GM23248 (cell line): ENCODE measurements at regions not wholly inside any gene's neighbourhood (a gene's known extent, or its start where the extent isn't known, plus 50 kb on each side); places are given as distances from the start of the nearest gene placed in this dataset.
"Not testable (repeated sequence)": the region's sequence is repeated elsewhere in the genome, so short reads cannot be mapped to it uniquely, and the experiment has no call there.

Experiments
- DNase-seq: peaks from one replicate; pipeline ENCODE4 v3.0.0-alpha.2; 2015
- H2AFZ ChIP-seq: fragments of 200-600 bp; sonication (generic); 2 replicates; pipeline ENCODE4 v1.6.1; 2016; ENCODE audit warnings: antibody characterized with exemption
- H3F3A ChIP-seq: fragments of 200-600 bp; sonication (generic); 2 replicates; pipeline ENCODE4 v1.6.1; 2016; ENCODE audit warnings: mild to moderate bottlenecking, antibody characterized with exemption, mixed run types; ENCODE audit not compliant: insufficient read depth
- H3K27ac ChIP-seq: fragments of 200-600 bp; sonication (generic); 2 replicates; pipeline ENCODE4 v1.5.1; 2016; ENCODE audit warnings: mild to moderate bottlenecking
- H3K27me3 ChIP-seq: fragments of 200-600 bp; sonication (generic); replicated peaks from 2 replicates; pipeline ENCODE4 v1.6.1; 2016; ENCODE audit warnings: mild to moderate bottlenecking; ENCODE audit not compliant: insufficient read depth
- H3K36me3 ChIP-seq: fragments of 200-600 bp; sonication (generic); 2 replicates; pipeline ENCODE4 v1.6.1; 2016; ENCODE audit warnings: low read depth, mild to moderate bottlenecking
- H3K4me1 ChIP-seq: fragments of 200-600 bp; sonication (generic); 2 replicates; pipeline ENCODE4 v1.6.1; 2016; ENCODE audit warnings: mild to moderate bottlenecking; ENCODE audit not compliant: insufficient read depth
- H3K4me2 ChIP-seq: fragments of 200-600 bp; sonication (generic); one replicate; pipeline ENCODE4 v1.6.1; 2016; ENCODE audit warnings: mild to moderate bottlenecking; ENCODE audit not compliant: unreplicated experiment
- H3K4me3 ChIP-seq: fragments of 200-600 bp; sonication (generic); 2 replicates; pipeline ENCODE4 v1.5.1; 2016; ENCODE audit warnings: mild to moderate bottlenecking
- H3K79me2 ChIP-seq: fragments of 200-600 bp; sonication (generic); 2 replicates; pipeline ENCODE4 v1.6.1; 2016; ENCODE audit warnings: mild to moderate bottlenecking; ENCODE audit not compliant: insufficient read depth
- H3K9ac ChIP-seq: fragments of 200-600 bp; sonication (generic); 2 replicates; pipeline ENCODE4 v1.6.1; 2016; ENCODE audit warnings: mild to moderate bottlenecking
- H3K9me2 ChIP-seq: fragments of 200-600 bp; sonication (generic); 2 replicates; pipeline ENCODE4 v1.6.1; 2016; ENCODE audit warnings: mixed run types, mild to moderate bottlenecking, moderate library complexity; ENCODE audit not compliant: insufficient read depth
- H3K9me3 ChIP-seq: fragments of 200-600 bp; sonication (generic); one replicate; pipeline ENCODE4 v1.6.1; 2017; ENCODE audit warnings: low read depth
- H4K20me1 ChIP-seq: fragments of 200-600 bp; sonication (generic); 2 replicates; pipeline ENCODE4 v1.6.0; 2016; ENCODE audit not compliant: insufficient read depth
- EZH2 ChIP-seq: fragments of 200-600 bp; sonication (generic); IDR thresholded peaks from 2 replicates; pipeline ENCODE4 v1.6.1; 2018; ENCODE audit warnings: antibody characterized with exemption, mild to moderate bottlenecking; ENCODE audit not compliant: insufficient read depth, poor library complexity, severe bottlenecking
- EZH2phosphoT487 ChIP-seq: fragments of 200-600 bp; sonication (generic); IDR thresholded peaks from 2 replicates; pipeline ENCODE4 v1.6.1; 2018; ENCODE audit warnings: antibody characterized with exemption, moderate library complexity, mild to moderate bottlenecking, low read depth; ENCODE audit not compliant: insufficient read depth
- WGBS, 2 experiments: methylation state at CpG; one replicate each; pipeline ENCODE4 v1.1.6; 2015 to 2017; ENCODE audit warnings: low lambda C conversion rate in 2 of 2, low coverage in 1 of 2; ENCODE audit errors: missing lambda C conversion rate in 2 of 2; 5-methylcytosine and 5-hydroxymethylcytosine counted together
- in situ Hi-C: fragments of 300-500 bp; cut with MboI; formaldehyde crosslinking; loops from 2 replicates; pipeline ENCODE4 v1.15.0; 2020

DNA sequence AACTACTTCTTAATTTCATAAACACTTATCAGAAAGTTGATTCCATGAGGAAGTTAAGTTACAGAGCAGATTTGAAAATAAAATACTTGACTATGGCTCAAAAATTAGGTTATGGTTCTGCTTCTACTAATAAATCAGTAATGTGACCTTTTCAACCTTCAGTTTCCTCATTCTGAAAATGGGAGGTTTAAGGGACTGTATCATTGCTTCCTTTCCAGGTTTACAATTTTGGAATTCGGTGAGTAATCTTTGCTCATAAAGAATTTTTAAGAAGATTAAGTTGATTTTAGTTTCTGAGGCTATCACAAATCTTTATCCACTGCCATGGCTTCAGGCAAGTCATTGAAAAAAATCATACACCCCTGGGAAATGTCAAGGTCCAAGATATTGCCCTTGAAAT, 1061.2 kb downstream of the DIPK2A start:
- no peaks in the 10 kb centered on the region for H3K36me3 ChIP-seq
- in situ Hi-C loops: no loop called here
- H4K20me1 ChIP-seq: no peaks in the 10 kb centered on the region
- H3K9me2 ChIP-seq: no peaks in the 10 kb centered on the region
- H2AFZ ChIP-seq: no peak overlapping the region
- H3K9ac ChIP-seq: no peak overlapping the region
- H3K27ac ChIP-seq: no peak overlapping the region
- no peaks in the 10 kb centered on the region for H3F3A ChIP-seq
- 28 to 32% methylated on average over 1 of the region's 1 CpG for WGBS, 2 experiments
- no peak for DNase-seq
- TF ChIP-seq EZH2 (no peak), EZH2phosphoT487 (no peak)
- H3K4me2 ChIP-seq: no peak overlapping the region
- H3K9me3 ChIP-seq: no peaks in the 10 kb centered on the region
- no peaks in the 10 kb centered on the region for H3K27me3 ChIP-seq
- no peak overlapping the region for H3K4me3 ChIP-seq
- no peaks in the 10 kb centered on the region for H3K79me2 ChIP-seq
- H3K4me1 ChIP-seq: no peaks in the 10 kb centered on the region

DNA sequence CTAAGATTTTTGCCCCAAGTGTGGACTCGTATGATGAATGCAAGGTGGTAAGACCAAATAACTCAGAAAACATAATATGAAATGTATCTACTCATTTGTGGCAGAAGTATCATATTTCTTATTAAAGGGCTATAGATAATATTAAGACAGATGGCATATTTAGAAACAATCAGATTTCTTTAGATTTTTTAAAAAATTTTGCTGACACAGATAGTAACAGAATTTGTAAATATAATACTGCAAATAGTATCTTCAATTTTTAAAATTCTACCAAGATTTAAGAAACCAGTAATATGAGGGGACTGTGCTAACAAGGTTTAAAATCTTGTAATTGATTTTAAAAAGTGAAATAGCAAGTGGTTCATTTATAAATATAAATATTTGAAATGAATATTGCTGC, 1064.1 kb downstream of the DIPK2A start:
- DNase-seq: no peak
- no peaks in the 10 kb centered on the region for H3K27me3 ChIP-seq
- H2AFZ ChIP-seq: no peak overlapping the region
- no peak for TF ChIP-seq EZH2phosphoT487
- TF ChIP-seq EZH2: no peak
- no peak overlapping the region for H3K4me3 ChIP-seq
- H3K4me1 ChIP-seq: no peaks in the 10 kb centered on the region
- H3K9ac ChIP-seq: no peak overlapping the region
- H3F3A ChIP-seq: no peaks in the 10 kb centered on the region
- H4K20me1 ChIP-seq: no peaks in the 10 kb centered on the region
- H3K9me2 ChIP-seq: no peaks in the 10 kb centered on the region
- H3K27ac ChIP-seq: no peak overlapping the region
- in situ Hi-C loops: no loop called here
- H3K36me3 ChIP-seq: no peaks in the 10 kb centered on the region
- no peaks in the 10 kb centered on the region for H3K79me2 ChIP-seq
- H3K4me2 ChIP-seq: no peak overlapping the region
- no peaks in the 10 kb centered on the region for H3K9me3 ChIP-seq
- WGBS, 2 experiments: 26 to 35% methylated on average over 1 of the region's 1 CpG

DNA sequence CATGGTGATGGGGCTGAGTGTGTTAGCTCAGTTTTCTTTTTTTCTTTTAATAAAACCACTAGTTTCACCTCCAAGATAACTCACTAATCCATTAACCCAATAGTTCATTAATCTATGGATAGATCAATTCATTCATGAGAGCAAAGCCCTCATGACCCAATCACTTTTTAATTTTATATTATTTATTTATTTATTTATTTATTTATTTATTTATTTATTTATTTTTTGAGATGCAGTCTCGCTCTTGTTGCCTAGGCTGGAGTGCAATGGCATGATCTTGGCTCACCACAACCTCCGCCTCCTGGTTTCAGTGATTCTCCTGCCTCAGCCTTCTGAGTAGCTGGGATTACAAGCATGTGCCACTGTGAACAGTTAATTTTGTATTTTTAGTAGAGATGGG, 1082.4 kb downstream of the DIPK2A start:
- H3F3A ChIP-seq, H2AFZ ChIP-seq, H3K9me3 ChIP-seq, H3K27me3 ChIP-seq, H3K9me2 ChIP-seq, DNase-seq, H3K4me2 ChIP-seq, H3K79me2 ChIP-seq, H3K9ac ChIP-seq, H3K4me1 ChIP-seq, in situ Hi-C loops, H3K27ac ChIP-seq, H3K4me3 ChIP-seq, H4K20me1 ChIP-seq, H3K36me3 ChIP-seq: not testable (repeated sequence)
- WGBS, 2 experiments: 41 to 47% methylated on average over 2 of the region's 2 CpGs

DNA sequence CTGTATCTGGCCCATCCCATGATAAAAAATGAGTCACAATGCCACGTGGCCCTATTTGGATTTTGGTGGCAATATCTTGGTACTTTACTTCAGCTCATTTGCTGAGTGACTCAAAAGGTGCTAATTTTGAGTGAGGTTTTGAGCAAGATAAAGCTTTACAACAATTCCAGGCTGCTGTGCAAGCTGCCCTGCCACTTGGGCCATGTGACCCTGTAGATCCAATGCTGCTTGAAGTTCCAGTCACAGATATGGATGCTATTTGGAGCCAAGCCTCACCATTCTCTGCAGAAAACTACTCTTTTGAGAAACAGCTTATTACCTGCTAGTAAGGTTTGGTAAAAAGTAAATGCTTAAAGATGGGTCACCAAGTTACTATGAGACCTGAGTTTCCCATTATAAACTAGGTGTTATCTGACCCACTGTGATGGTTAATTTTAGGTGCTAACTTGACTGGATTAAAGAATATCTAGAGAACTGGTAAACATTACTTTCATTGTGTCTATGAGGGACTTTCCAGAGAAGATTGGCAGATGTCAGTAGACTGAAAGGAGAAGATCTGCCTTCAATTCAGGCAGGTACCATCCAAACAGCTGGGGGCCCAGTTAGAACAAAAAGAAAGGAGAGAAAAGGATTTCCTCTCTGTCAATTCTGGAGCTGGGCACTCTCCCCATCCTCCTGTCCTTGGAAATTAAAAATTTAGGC, 1083.9 kb downstream of the DIPK2A start:
- H3K27ac ChIP-seq: no peak overlapping the region
- no peak overlapping the region for H3K4me3 ChIP-seq
- in situ Hi-C loops: no loop called here
- 0 to 7% methylated on average over 1 of the region's 1 CpG for WGBS, 2 experiments
- DNase-seq: no peak
- H3K9ac ChIP-seq: no peak overlapping the region
- H3K4me1 ChIP-seq: no peaks in the 10 kb centered on the region
- no peaks in the 10 kb centered on the region for H4K20me1 ChIP-seq
- no peaks in the 10 kb centered on the region for H3K79me2 ChIP-seq
- TF ChIP-seq EZH2phosphoT487 (no peak), EZH2 (no peak)
- H2AFZ ChIP-seq: no peak overlapping the region
- H3K27me3 ChIP-seq: no peaks in the 10 kb centered on the region
- no peaks in the 10 kb centered on the region for H3K36me3 ChIP-seq
- no peak overlapping the region for H3K4me2 ChIP-seq
- no peaks in the 10 kb centered on the region for H3F3A ChIP-seq
- no peaks in the 10 kb centered on the region for H3K9me3 ChIP-seq
- no peaks in the 10 kb centered on the region for H3K9me2 ChIP-seq

DNA sequence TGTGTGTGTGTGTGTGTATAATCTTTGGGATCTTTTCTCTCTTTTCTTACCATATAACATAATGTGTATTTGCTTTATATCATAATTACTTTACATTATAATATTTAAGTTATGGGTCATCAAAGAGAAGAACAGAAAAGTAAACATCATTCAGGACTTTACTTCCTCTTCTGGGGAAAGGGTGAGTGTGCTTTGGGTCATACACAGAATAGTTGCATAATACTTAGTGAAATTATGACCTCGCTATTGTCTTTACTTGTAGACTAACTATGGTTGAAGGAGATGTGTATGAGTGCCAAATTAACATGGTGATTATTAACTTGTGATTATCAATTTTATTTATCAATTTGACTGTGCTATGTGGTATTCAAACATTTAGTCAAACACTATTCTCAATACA, 1086.9 kb downstream of the DIPK2A start:
- DNase-seq: no peak
- Histone ChIP-seq H4K20me1 (no peaks in the 10 kb centered on the region), H2AFZ (no peak overlapping the region), H3K9me2 (no peaks in the 10 kb centered on the region), H3K27me3 (no peaks in the 10 kb centered on the region), H3K36me3 (no peaks in the 10 kb centered on the region), H3K79me2 (no peaks in the 10 kb centered on the region), H3K4me3 (no peak overlapping the region), H3K9ac (no peak overlapping the region), H3K9me3 (no peaks in the 10 kb centered on the region), H3K4me1 (no peaks in the 10 kb centered on the region), H3K4me2 (no peak overlapping the region), H3F3A (no peaks in the 10 kb centered on the region), H3K27ac (no peak overlapping the region)
- in situ Hi-C loops: no loop called here
- WGBS, 2 experiments: 49 to 57% methylated on average over 1 of the region's 1 CpG
- TF ChIP-seq EZH2phosphoT487 (no peak), EZH2 (no peak)
